ENCODE measurements at regions not wholly inside any gene's neighbourhood (a gene's known extent, or its start where the extent isn't known, plus 50 kb on each side); places are given as distances from the start of the nearest gene placed in this dataset.

GRCh38 chr7:84809877-84810276 lies 377.0 kb downstream of the SEMA3D start:
- no peaks in the 10 kb centered on the region for H3K36me3 ChIP-seq
- H4K20me1 ChIP-seq (ENCODE audit: low read depth), result no peaks in the 10 kb centered on the region
- no peak overlapping the region for H3K27ac Mint-ChIP-seq
- no peak overlapping the region for H3K9ac ChIP-seq
- no peaks in the 10 kb centered on the region for H3K9me3 ChIP-seq (ENCODE audit: low read depth)
- TF ChIP-seq EZH2 (IDR thresholded peaks at IDR 0.05) (no peak), EZH2phosphoT487 (IDR thresholded peaks at IDR 0.05) (no peak), CTCF (IDR thresholded peaks at IDR 0.05) (no peak)
- peaks cover 11% of the 10 kb centered on the region for H3K4me1 Mint-ChIP-seq
- no peaks in the 10 kb centered on the region for H3K9me3 Mint-ChIP-seq
- H3K27me3 ChIP-seq, result no peaks in the 10 kb centered on the region
- H3K27ac ChIP-seq, result no peak overlapping the region
- no peak overlapping the region for H3K4me3 Mint-ChIP-seq
- no peak overlapping the region for H3K4me3 ChIP-seq
- no peaks in the 10 kb centered on the region for H3K36me3 Mint-ChIP-seq
- no peak for DNase-seq (ENCODE audit: low spot score)
- no peaks in the 10 kb centered on the region for H3K27me3 Mint-ChIP-seq (ENCODE audit: insufficient read depth, low read depth)
- no peaks in the 10 kb centered on the region for H3K79me2 ChIP-seq (ENCODE audit: low read depth)
- no peak overlapping the region for H2AFZ ChIP-seq (replicated peaks)
- no peaks in the 10 kb centered on the region for H3F3A ChIP-seq (ENCODE audit: low read depth)
- H3K4me2 ChIP-seq, result no peak overlapping the region
- peaks cover 5% of the 10 kb centered on the region for H3K4me1 ChIP-seq

DNA sequence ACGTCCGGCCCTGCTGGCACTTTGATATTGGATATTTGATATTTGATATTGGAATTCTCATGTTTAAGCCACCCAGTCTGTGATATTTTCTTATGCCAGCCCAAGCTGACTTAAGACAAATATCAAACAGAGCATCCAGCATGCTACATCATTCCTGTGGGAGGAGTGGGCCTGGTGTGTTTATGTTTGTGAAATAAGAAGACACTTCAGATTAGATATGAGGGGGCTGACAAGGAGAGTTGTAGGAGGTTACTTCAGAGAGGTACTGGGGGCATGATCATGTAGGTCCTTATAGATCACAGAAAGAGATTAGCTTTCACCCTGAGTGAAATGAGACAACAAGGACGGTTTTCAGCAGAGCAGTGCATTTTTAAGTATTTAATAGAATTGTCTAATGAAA lies 382.9 kb downstream of the SEMA3D start:
- H2AFZ ChIP-seq (replicated peaks), result no peak overlapping the region
- H3K9me3 ChIP-seq (ENCODE audit: low read depth), result no peaks in the 10 kb centered on the region
- no peaks in the 10 kb centered on the region for H4K20me1 ChIP-seq (ENCODE audit: low read depth)
- Mint-ChIP-seq H3K27me3 (ENCODE audit: insufficient read depth, low read depth) (peaks cover 5% of the 10 kb centered on the region), H3K4me1 (peaks cover 2% of the 10 kb centered on the region), H3K27ac (no peak overlapping the region), H3K9me3 (peaks cover 2% of the 10 kb centered on the region), H3K4me3 (no peak overlapping the region), H3K36me3 (no peaks in the 10 kb centered on the region)
- H3K36me3 ChIP-seq, result no peaks in the 10 kb centered on the region
- TF ChIP-seq CTCF (IDR thresholded peaks at IDR 0.05), result no peak
- TF ChIP-seq EZH2 (IDR thresholded peaks at IDR 0.05), result no peak
- no peak for TF ChIP-seq EZH2phosphoT487 (IDR thresholded peaks at IDR 0.05)
- H3K27me3 ChIP-seq, result no peaks in the 10 kb centered on the region
- H3F3A ChIP-seq (ENCODE audit: low read depth), result no peaks in the 10 kb centered on the region
- H3K4me1 ChIP-seq, result no peaks in the 10 kb centered on the region
- H3K27ac ChIP-seq, result no peak overlapping the region
- no peak overlapping the region for H3K4me2 ChIP-seq
- H3K79me2 ChIP-seq (ENCODE audit: low read depth), result no peaks in the 10 kb centered on the region
- no peak for DNase-seq (ENCODE audit: low spot score)
- H3K9ac ChIP-seq, result no peak overlapping the region
- H3K4me3 ChIP-seq, result no peak overlapping the region

GRCh38 chr7:84801396-84801795 lies 385.5 kb downstream of the SEMA3D start:
- no peak for TF ChIP-seq EZH2phosphoT487 (IDR thresholded peaks at IDR 0.05)
- no peak for TF ChIP-seq CTCF (IDR thresholded peaks at IDR 0.05)
- TF ChIP-seq EZH2 (IDR thresholded peaks at IDR 0.05), result no peak
- Histone ChIP-seq H3K9ac (no peak overlapping the region), H3K4me2 (no peak overlapping the region), H3F3A (ENCODE audit: low read depth) (no peaks in the 10 kb centered on the region), H3K36me3 (no peaks in the 10 kb centered on the region), H3K27ac (no peak overlapping the region), H3K4me3 (no peak overlapping the region), H3K79me2 (ENCODE audit: low read depth) (no peaks in the 10 kb centered on the region), H3K9me3 (ENCODE audit: low read depth) (no peaks in the 10 kb centered on the region), H4K20me1 (ENCODE audit: low read depth) (no peaks in the 10 kb centered on the region), H3K4me1 (no peaks in the 10 kb centered on the region), H3K27me3 (no peaks in the 10 kb centered on the region), H2AFZ (replicated peaks) (no peak overlapping the region)
- Mint-ChIP-seq H3K36me3 (peaks cover 2% of the 10 kb centered on the region), H3K4me1 (peaks cover 2% of the 10 kb centered on the region), H3K27me3 (ENCODE audit: insufficient read depth, low read depth) (peaks cover 5% of the 10 kb centered on the region), H3K27ac (no peak overlapping the region), H3K9me3 (peaks cover 9% of the 10 kb centered on the region), H3K4me3 (no peak overlapping the region)
- DNase-seq (ENCODE audit: low spot score), result no peak

Measured in neural progenitor cell (in vitro differentiated cells).